HepG2 (cell line): ENCODE measurements at regions not wholly inside any gene's neighbourhood (a gene's known extent, or its start where the extent isn't known, plus 50 kb on each side); places are given as distances from the start of the nearest gene placed in this dataset.

Source experiments
- ATAC-seq: fragments of 200-7000 bp; cut with Tn5 transposase; 3 replicates; pipeline ENCODE4 v1.9.1; 2020; ENCODE audit warnings: mild to moderate bottlenecking, moderate library complexity
- BruUV-seq: library from RNA; stranded (reverse); fragments of 400-500 nt; replicated peaks from 2 replicates; lab custom pipeline; 2021; lab: Mats Ljungman, UMichigan
- CTCF ChIA-PET: fragments of 300-600 bp; formaldehyde crosslinking; extraction: SDS; loops from one replicate; lab custom pipeline; 2021; ENCODE audit warnings: low total read pairs, inconsistent platforms, low intra/inter-chr PET ratio; lab: Yijun Ruan, JAX
- POLR2A ChIA-PET: fragments of 350-600 bp; sonication (Branson Sonifier 250); formaldehyde crosslinking; loops from one replicate; lab custom pipeline; 2020; ENCODE audit warnings: antibody characterized with exemption, inconsistent platforms; lab: Yijun Ruan, JAX
- DNase-seq: peaks from one replicate; pipeline ENCODE4 v3.0.0-alpha.2; 2015; ENCODE audit warnings: low spot score
- FAIRE-seq: peaks from 3 replicates; lab custom pipeline; 2011; peaks lifted over from hg19 to GRCh38; lab: Jason Lieb, UNC
- H2AFZ ChIP-seq: one replicate; pipeline ENCODE4 v1.6.1; 2011; ENCODE audit warnings: low read length, inconsistent platforms
- H3K27ac ChIP-seq: fragments of 300-600 bp; 3 replicates; pipeline ENCODE4 v1.8.0; 2011; ENCODE audit warnings: mixed run types, mild to moderate bottlenecking, mixed read lengths, low read length, inconsistent platforms; ENCODE audit not compliant: insufficient read depth; ENCODE audit errors: extremely low read length
- H3K27me3 ChIP-seq, 2 experiments: fragments of 200-600 bp in 1 of 2; 2 replicates in 1 of 2; 3 replicates in 1 of 2; pipeline versions ENCODE4 v1.6.0 to v1.8.0; 2011; ENCODE audit warnings: low read length in 2 of 2, mild to moderate bottlenecking in 2 of 2, moderate library complexity in 2 of 2, inconsistent platforms in 1 of 2; ENCODE audit not compliant: insufficient read depth in 2 of 2, control insufficient read depth in 1 of 2
- H3K36me3 ChIP-seq, 2 experiments: fragments of 200-600 bp in 1 of 2; replicated peaks in 1 of 2; 2 replicates in 1 of 2; 3 replicates in 1 of 2; pipeline versions ENCODE4 v1.5.1 to v1.8.0; 2011; ENCODE audit warnings: low read length in 2 of 2, inconsistent platforms in 1 of 2; ENCODE audit not compliant: insufficient read depth in 2 of 2, control insufficient read depth in 1 of 2
- H3K4me1 ChIP-seq: 2 replicates; pipeline ENCODE4 v1.5.1; 2012; ENCODE audit warnings: low read length, inconsistent platforms; ENCODE audit not compliant: insufficient read depth
- H3K4me2 ChIP-seq: 2 replicates; pipeline ENCODE4 v1.6.0; 2011; ENCODE audit warnings: low read depth, low read length, inconsistent platforms
- H3K4me3 ChIP-seq, 3 experiments: fragments of 200-600 bp in 1 of 3; sonication (generic), shearing (Covaris generic) in 1 of 3; replicated peaks in 1 of 3; 2 replicates each; pipeline ENCODE4 v1.5.1; 2011 to 2016; ENCODE audit warnings: low read length in 3 of 3, inconsistent platforms in 2 of 3, low read depth in 2 of 3, mild to moderate bottlenecking in 2 of 3, control low read depth in 1 of 3, mixed read lengths in 1 of 3; ENCODE audit not compliant: insufficient read depth in 1 of 3
- H3K79me2 ChIP-seq: one replicate; pipeline ENCODE4 v1.6.1; 2011; ENCODE audit warnings: low read length, inconsistent platforms; ENCODE audit not compliant: insufficient read depth
- H3K9ac ChIP-seq: 2 replicates; pipeline ENCODE4 v1.6.0; 2011; ENCODE audit warnings: mild to moderate bottlenecking, low read depth, low read length, inconsistent platforms; ENCODE audit not compliant: insufficient read depth
- H3K9me3 ChIP-seq: 2 replicates; pipeline ENCODE4 v1.5.1; 2012; ENCODE audit warnings: mild to moderate bottlenecking, low read length
- H4K20me1 ChIP-seq: 2 replicates; pipeline ENCODE4 v1.6.0; 2011; ENCODE audit warnings: inconsistent platforms, mild to moderate bottlenecking, low read length, moderate library complexity; ENCODE audit not compliant: insufficient read depth
- ATF7-NPFF ChIP-seq: sonication (generic); formaldehyde crosslinking; IDR thresholded peaks from 2 replicates; pipeline ENCODE4 v1.8.1; 2023; ENCODE audit warnings: mild to moderate bottlenecking, low read depth, missing genetic modification reagents, moderate library complexity
- CCDC6 ChIP-seq: sonication (generic); formaldehyde crosslinking; IDR thresholded peaks from 2 replicates; pipeline ENCODE4 v1.8.1; 2022; ENCODE audit warnings: mild to moderate bottlenecking, missing genetic modification reagents, moderate library complexity
- E2F2 ChIP-seq: sonication (generic); formaldehyde crosslinking; IDR thresholded peaks from 2 replicates; pipeline ENCODE4 v1.4.0; 2020; ENCODE audit warnings: missing genetic modification reagents, borderline replicate concordance
- GATA4 ChIP-seq: sonication (generic); IDR thresholded peaks from 2 replicates; pipeline ENCODE4 v1.6.1; 2016; ENCODE audit warnings: antibody characterized with exemption, low read depth, borderline replicate concordance
- MATR3 ChIP-seq: sonication (generic); formaldehyde crosslinking; IDR thresholded peaks from 2 replicates; pipeline ENCODE4 v1.4.0; 2020; ENCODE audit warnings: missing genetic modification reagents
- MIXL1 ChIP-seq: IDR thresholded peaks from 2 replicates; pipeline ENCODE4 v1.6.1; 2016
- NFE2L1 ChIP-seq: sonication (generic); formaldehyde crosslinking; IDR thresholded peaks from 2 replicates; pipeline ENCODE4 v1.4.0; 2020; ENCODE audit warnings: missing genetic modification reagents, mild to moderate bottlenecking, borderline replicate concordance
- SOX13 ChIP-seq, 3 experiments: fragments of 450-650 bp in 1 of 3; sonication (generic) in 1 of 3; formaldehyde crosslinking in 1 of 3; IDR thresholded peaks in 2 of 3; conservative IDR thresholded peaks in 1 of 3; 2 replicates each; pipeline versions ENCODE4 v1.5.0 to v1.6.1; 2016 to 2020; ENCODE audit warnings: antibody characterized with exemption in 1 of 3, mild to moderate bottlenecking in 1 of 3, missing compliant biosample characterization in 1 of 3, missing genetic modification reagents in 1 of 3, moderate library complexity in 1 of 3
- THAP11 ChIP-seq: IDR thresholded peaks from 2 replicates; pipeline ENCODE4 v1.6.1; 2016; ENCODE audit warnings: missing biosample characterization, missing genetic modification reagents
- TMF1 ChIP-seq: sonication (generic); formaldehyde crosslinking; IDR thresholded peaks from 2 replicates; pipeline ENCODE4 v1.8.1; 2022; ENCODE audit warnings: low read depth, missing genetic modification reagents
- ZBTB1 ChIP-seq: sonication (generic); formaldehyde crosslinking; IDR thresholded peaks from 2 replicates; pipeline ENCODE4 v1.4.0; 2020; ENCODE audit warnings: missing genetic modification reagents, borderline replicate concordance
- ZBTB42 ChIP-seq: sonication (generic); formaldehyde crosslinking; IDR thresholded peaks from 2 replicates; pipeline ENCODE4 v1.5.0; 2020; ENCODE audit warnings: mild to moderate bottlenecking, missing genetic modification reagents
- ZNF317 ChIP-seq: sonication (generic); formaldehyde crosslinking; IDR thresholded peaks from 2 replicates; pipeline ENCODE4 v1.5.0; 2020; ENCODE audit warnings: mild to moderate bottlenecking, missing genetic modification reagents
- ZNF883 ChIP-seq: sonication (generic); formaldehyde crosslinking; IDR thresholded peaks from 2 replicates; pipeline ENCODE4 v1.5.1; 2020; ENCODE audit warnings: mild to moderate bottlenecking, missing genetic modification reagents; ENCODE audit errors: not compliant biosample characterization
- WGBS: methylation state at CpG from one replicate; pipeline ENCODE4 v1.1.6; 2017; ENCODE audit warnings: low lambda C conversion rate; 5-methylcytosine and 5-hydroxymethylcytosine counted together
- in situ Hi-C: cut with HindIII; loops from 2 replicates; pipeline ENCODE4 v1.10.0; 2017; ENCODE audit warnings: low pct_unique_long_range_greater_than_20kb; ENCODE audit not compliant: extremely low pct_ligation_motif_present
- intact Hi-C: fragments of 100-400 bp; cut with micrococcal nuclease; formaldehyde crosslinking; loops from one replicate; pipeline ENCODE4 v1.10.0; 2022; ENCODE audit not compliant: unreplicated experiment

GRCh38 chrX:20585782-20586181 is 319.1 kb upstream of the RPS6KA3 start:
- CTCF ChIA-PET, result no interaction called here
- Histone ChIP-seq H3K27ac (no peak overlapping the region), H3K4me3 (no peak overlapping the region), H3K9ac (no peak overlapping the region), H3K36me3 (no peaks in the 10 kb centered on the region), H3K79me2 (no peaks in the 10 kb centered on the region), H2AFZ (no peak overlapping the region), H4K20me1 (no peaks in the 10 kb centered on the region), H3K9me3 (no peaks in the 10 kb centered on the region), H3K4me2 (no peak overlapping the region), H3K4me1 (peaks cover 2% of the 10 kb centered on the region), H3K27me3 (no peaks in the 10 kb centered on the region)
- FAIRE-seq (no peak), ATAC-seq (no peak), DNase-seq (no peak)
- no peak for TF ChIP-seq ZNF317 (CRISPR knock-in tag)
- no peak for TF ChIP-seq ZBTB1 (CRISPR knock-in tag)
- no peak for TF ChIP-seq ATF7-NPFF (CRISPR knock-in tag)
- TF ChIP-seq GATA4, result no peak
- no peak for TF ChIP-seq THAP11 (CRISPR knock-in tag)
- TF ChIP-seq ZBTB42 (CRISPR knock-in tag), result no peak
- TF ChIP-seq E2F2 (CRISPR knock-in tag), result no peak
- no peak for TF ChIP-seq ZNF883 (CRISPR knock-in tag)
- TF ChIP-seq NFE2L1 (CRISPR knock-in tag), result no peak
- no peak for TF ChIP-seq MATR3 (CRISPR knock-in tag)
- no peak for TF ChIP-seq MIXL1
- TF ChIP-seq SOX13 (IDR thresholded peaks at IDR 0.05), result no peak
- TF ChIP-seq SOX13 (CRISPR knock-in tag; conservative IDR thresholded peaks at IDR 0.05 in 1 of 2, IDR thresholded peaks at IDR 0.05 in 1 of 2), result no peak
- no peak for TF ChIP-seq TMF1 (CRISPR knock-in tag)
- no peak for TF ChIP-seq CCDC6
- 0% methylated on average over 2 of the region's 2 CpGs for WGBS
- no TSS peak for BruUV-seq
- POLR2A ChIA-PET, result no interaction called here
- intact Hi-C loops (no loop called here), in situ Hi-C loops (no loop called here)
